Lung microvascular endothelial cell (primary cell): ENCODE measurements at regions not wholly inside any gene's neighbourhood (a gene's known extent, or its start where the extent isn't known, plus 50 kb on each side); places are given as distances from the start of the nearest gene placed in this dataset.

Source experiments
- DNase-seq, 2 donors: peaks; one replicate each; pipeline versions ENCODE4 v3.0.0 to v3.0.0-alpha.2; 2010; ENCODE audit warnings: low read depth in 2 of 2

- DNase-seq = peak in 1 of 2 donors; percentile 1
Measured at GRCh38 chr17:52597452-52598215, 439.1 kb upstream of the CA10 start.

- no peak for DNase-seq
Measured at GRCh38 chr17:52594516-52594915, 436.0 kb upstream of the CA10 start.

GRCh38 chr17:52546990-52547389 lies 388.5 kb upstream of the CA10 start:
- DNase-seq = no peak

GRCh38 chr17:52546493-52546892 lies 388.0 kb upstream of the CA10 start:
- no peak for DNase-seq

GRCh38 chr17:52537421-52537820 lies 378.9 kb upstream of the CA10 start:
- no peak for DNase-seq

- DNase-seq = no peak
Measured at GRCh38 chr17:52536489-52536888, 378.0 kb upstream of the CA10 start.

GRCh38 chr17:52532373-52532772 lies 373.9 kb upstream of the CA10 start:
- no peak for DNase-seq

- DNase-seq = no peak
Measured at GRCh38 chr17:52524096-52524637, 365.7 kb upstream of the CA10 start.

- no peak for DNase-seq
Measured at GRCh38 chr17:52517176-52517575, 358.7 kb upstream of the CA10 start.

- no peak for DNase-seq
Measured at GRCh38 chr17:52515927-52516326, 357.4 kb upstream of the CA10 start.

- no peak for DNase-seq
Measured at GRCh38 chr17:52505601-52506000, 347.1 kb upstream of the CA10 start.

GRCh38 chr17:52504081-52504480 lies 345.6 kb upstream of the CA10 start:
- no peak for DNase-seq

- no peak for DNase-seq
Measured at GRCh38 chr17:52495646-52496045, 337.1 kb upstream of the CA10 start.

- no peak for DNase-seq
Measured at GRCh38 chr17:52482271-52482670, 323.8 kb upstream of the CA10 start.

- no peak for DNase-seq
Measured at GRCh38 chr17:52477824-52478699, 319.5 kb upstream of the CA10 start.

- no peak for DNase-seq
Measured at GRCh38 chr17:52476638-52477313, 318.3 kb upstream of the CA10 start.

GRCh38 chr17:52470553-52470952 lies 312.0 kb upstream of the CA10 start:
- peak in 1 of 2 donors; percentile 56 for DNase-seq

GRCh38 chr17:52465407-52465806 lies 306.9 kb upstream of the CA10 start:
- DNase-seq = no peak

- no peak for DNase-seq
Measured at GRCh38 chr17:52451294-52451861, 292.9 kb upstream of the CA10 start.

GRCh38 chr17:52442350-52442749 lies 283.8 kb upstream of the CA10 start:
- no peak for DNase-seq

- peak in 1 of 2 donors; percentile 23 for DNase-seq
Measured at GRCh38 chr17:52420555-52421078, 262.1 kb upstream of the CA10 start.
